ENCODE measurements at regions not wholly inside any gene's neighbourhood (a gene's known extent, or its start where the extent isn't known, plus 50 kb on each side); places are given as distances from the start of the nearest gene placed in this dataset.
"Not testable (repeated sequence)": the region's sequence is repeated elsewhere in the genome, so short reads cannot be mapped to it uniquely, and the experiment has no call there.

GRCh38 chr4:45215976-45216542 is 489.7 kb upstream of the GNPDA2 start:
- no peak overlapping the region for H3K4me3 ChIP-seq (ENCODE audit: low read depth, low read length)
- in situ Hi-C loops (cut with HindIII; ENCODE audit: low sequenced_read_pairs) = no loop called here
- no peak for DNase-seq (ENCODE audit: low read depth, low spot score)
- TF ChIP-seq, protein P1, sequence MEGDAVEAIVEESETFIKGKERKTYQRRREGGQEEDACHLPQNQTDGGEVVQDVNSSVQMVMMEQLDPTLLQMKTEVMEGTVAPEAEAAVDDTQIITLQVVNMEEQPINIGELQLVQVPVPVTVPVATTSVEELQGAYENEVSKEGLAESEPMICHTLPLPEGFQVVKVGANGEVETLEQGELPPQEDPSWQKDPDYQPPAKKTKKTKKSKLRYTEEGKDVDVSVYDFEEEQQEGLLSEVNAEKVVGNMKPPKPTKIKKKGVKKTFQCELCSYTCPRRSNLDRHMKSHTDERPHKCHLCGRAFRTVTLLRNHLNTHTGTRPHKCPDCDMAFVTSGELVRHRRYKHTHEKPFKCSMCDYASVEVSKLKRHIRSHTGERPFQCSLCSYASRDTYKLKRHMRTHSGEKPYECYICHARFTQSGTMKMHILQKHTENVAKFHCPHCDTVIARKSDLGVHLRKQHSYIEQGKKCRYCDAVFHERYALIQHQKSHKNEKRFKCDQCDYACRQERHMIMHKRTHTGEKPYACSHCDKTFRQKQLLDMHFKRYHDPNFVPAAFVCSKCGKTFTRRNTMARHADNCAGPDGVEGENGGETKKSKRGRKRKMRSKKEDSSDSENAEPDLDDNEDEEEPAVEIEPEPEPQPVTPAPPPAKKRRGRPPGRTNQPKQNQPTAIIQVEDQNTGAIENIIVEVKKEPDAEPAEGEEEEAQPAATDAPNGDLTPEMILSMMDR (IDR thresholded peaks at IDR 0.05; ENCODE audit: low read depth, low read length) = no peak

DNA sequence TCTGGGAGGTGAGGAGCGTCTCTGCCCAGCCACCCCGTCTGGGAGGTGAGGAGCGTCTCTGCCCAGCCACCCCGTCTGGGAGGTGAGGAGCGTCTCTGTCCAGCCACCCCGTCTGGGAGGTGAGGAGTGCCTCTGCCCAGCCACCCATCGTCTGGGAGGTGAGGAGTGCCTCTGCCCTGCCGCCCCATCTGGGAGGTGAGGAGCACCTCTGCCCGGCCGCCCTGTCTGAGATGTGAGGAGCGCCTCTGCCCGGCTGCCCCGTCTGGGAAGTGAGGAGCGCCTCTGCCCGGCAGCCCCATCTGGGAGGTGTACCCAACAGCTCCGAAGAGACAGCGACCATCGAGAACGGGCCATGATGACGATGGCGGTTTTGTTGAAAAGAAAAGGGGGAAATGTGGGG is 482.1 kb upstream of the GNPDA2 start:
- H3K4me3 ChIP-seq (ENCODE audit: low read depth, low read length); in situ Hi-C loops (cut with HindIII; ENCODE audit: low sequenced_read_pairs); DNase-seq (ENCODE audit: low read depth, low spot score): not testable (repeated sequence)

- DNase-seq (ENCODE audit: low read depth, low spot score); in situ Hi-C loops (cut with HindIII; ENCODE audit: low sequenced_read_pairs); H3K4me3 ChIP-seq (ENCODE audit: low read depth, low read length): not testable (repeated sequence)
Observed at GRCh38 chr4:45207864-45208331, 481.5 kb upstream of the GNPDA2 start.

DNA sequence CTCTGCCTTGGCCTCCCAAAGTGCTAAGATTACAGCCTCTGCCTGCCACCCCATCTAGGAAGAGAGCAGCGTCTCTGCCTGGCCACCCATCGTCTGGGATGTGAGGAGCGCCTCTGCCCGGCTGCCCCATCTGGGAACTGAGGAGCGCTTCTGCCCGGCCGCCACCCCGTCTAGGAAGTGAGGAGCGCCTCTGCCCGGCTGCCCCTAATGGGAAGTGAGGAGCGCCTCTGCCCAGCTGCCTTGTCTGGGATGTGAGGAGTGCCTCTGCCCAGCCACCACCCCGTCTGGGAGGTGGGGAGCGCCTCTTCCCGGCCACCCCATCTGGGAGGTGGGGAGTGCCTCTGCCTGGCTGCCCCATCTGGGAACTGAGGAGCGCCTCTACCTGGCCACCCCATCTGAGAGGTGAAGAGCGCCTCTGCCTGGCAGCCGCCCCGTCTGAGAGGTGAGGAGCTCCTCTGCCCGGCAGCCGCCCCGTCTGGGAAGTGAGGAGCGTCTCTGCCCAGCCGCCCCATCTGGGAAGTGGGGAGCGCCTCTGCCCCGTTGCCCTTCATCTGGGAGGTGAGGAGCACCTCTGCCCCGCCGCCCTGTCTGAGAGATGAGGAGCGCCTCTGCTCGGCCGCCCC is 481.0 kb upstream of the GNPDA2 start:
- H3K4me3 ChIP-seq (ENCODE audit: low read depth, low read length); DNase-seq (ENCODE audit: low read depth, low spot score); in situ Hi-C loops (cut with HindIII; ENCODE audit: low sequenced_read_pairs): not testable (repeated sequence)

DNA sequence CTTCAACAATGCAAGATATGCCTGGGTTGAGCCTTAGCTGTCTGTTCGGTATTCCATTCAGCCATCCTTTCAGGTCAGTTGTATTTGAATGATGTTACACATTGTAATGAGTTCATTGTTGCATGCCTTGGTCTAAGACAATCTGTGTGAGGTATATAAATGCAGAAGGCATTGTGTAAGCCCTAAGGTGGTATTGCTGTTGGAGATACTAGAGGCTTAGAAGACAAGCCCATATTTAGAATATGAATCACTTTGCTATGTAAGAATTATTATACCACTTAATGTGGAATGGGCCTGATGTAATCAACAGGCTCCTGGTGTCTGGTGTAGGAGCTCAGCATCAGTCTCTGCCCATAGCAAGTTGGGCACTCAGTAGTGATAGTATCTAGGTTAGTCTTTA is 473.4 kb upstream of the GNPDA2 start:
- no peak overlapping the region for H3K4me3 ChIP-seq (ENCODE audit: low read depth, low read length)
- TF ChIP-seq, protein P1 (IDR thresholded peaks at IDR 0.05; ENCODE audit: low read depth, low read length) = no peak
- no peak for DNase-seq (ENCODE audit: low read depth, low spot score)
- in situ Hi-C loops (cut with HindIII; ENCODE audit: low sequenced_read_pairs) = no loop called here

- no peak overlapping the region for H3K4me3 ChIP-seq (ENCODE audit: low read depth, low read length)
- TF ChIP-seq, protein P1 (IDR thresholded peaks at IDR 0.05; ENCODE audit: low read depth, low read length) = no peak
- DNase-seq (ENCODE audit: low read depth, low spot score) = no peak
- in situ Hi-C loops (cut with HindIII; ENCODE audit: low sequenced_read_pairs) = no loop called here
Observed at GRCh38 chr4:45188501-45188900, 462.1 kb upstream of the GNPDA2 start.

- in situ Hi-C loops (cut with HindIII; ENCODE audit: low sequenced_read_pairs) = no loop called here
Observed at GRCh38 chr4:45186249-45186648, 459.9 kb upstream of the GNPDA2 start.

GRCh38 chr4:45183905-45184304 is 457.5 kb upstream of the GNPDA2 start:
- no peak overlapping the region for H3K4me3 ChIP-seq (ENCODE audit: low read depth, low read length)
- TF ChIP-seq, protein P1 (IDR thresholded peaks at IDR 0.05; ENCODE audit: low read depth, low read length) = no peak
- in situ Hi-C loops (cut with HindIII; ENCODE audit: low sequenced_read_pairs) = no loop called here
- no peak for DNase-seq (ENCODE audit: low read depth, low spot score)

More at GRCh38 chr4:45186249-45186648, 459.9 kb upstream of the GNPDA2 start:
- DNase-seq (ENCODE audit: low read depth, low spot score) = no peak
- H3K4me3 ChIP-seq (ENCODE audit: low read depth, low read length) = no peak overlapping the region
- TF ChIP-seq, protein P1 (IDR thresholded peaks at IDR 0.05; ENCODE audit: low read depth, low read length) = no peak
